ENCODE measurements at regions not wholly inside any gene's neighbourhood (a gene's known extent, or its start where the extent isn't known, plus 50 kb on each side); places are given as distances from the start of the nearest gene placed in this dataset.
A peak's percentile ranks its signal among the peaks of the same experiment; 100 is the strongest.

DNA sequence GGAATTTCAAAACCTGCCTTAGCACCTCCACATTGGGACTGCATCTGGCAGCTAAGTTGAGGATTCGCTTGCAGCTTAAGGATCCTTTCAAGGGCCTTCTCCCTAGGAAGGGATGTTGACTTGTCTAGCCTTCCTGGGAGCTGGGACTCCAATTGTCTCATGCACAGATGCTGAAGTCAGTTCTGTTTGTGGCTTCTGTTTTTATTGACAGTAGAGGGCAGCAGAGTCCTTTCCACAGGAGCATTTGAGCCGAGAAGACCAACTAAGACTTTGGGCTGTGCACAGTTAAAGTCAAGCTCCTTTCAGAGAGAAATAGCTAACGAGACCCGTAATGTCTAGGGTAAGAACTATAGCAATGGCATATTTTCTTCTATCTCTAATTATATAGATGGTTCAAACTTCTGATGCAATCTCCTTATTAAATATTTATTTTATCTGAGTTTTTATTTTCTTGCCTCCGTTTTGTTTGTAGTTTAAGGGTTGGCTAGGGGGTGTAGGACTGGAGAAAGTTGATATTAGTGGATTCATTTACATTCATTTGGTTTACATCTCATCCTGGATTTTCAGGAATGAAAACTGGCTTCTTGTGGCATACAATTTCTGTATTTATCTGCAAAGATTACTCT is 59.7 kb upstream of the KBTBD8 start:
- Histone ChIP-seq H3K27ac (ENCODE audit: insufficient read depth, low read depth, low read length) (no peak overlapping the region), H3K4me1 (ENCODE audit: control insufficient read depth, extremely low read depth, insufficient read depth, low read length) (no peaks in the 10 kb centered on the region), H3K9me1 (replicated peaks; ENCODE audit: control insufficient read depth, extremely low read depth, insufficient read depth, low read length) (no peaks in the 10 kb centered on the region), H3K4me3 (replicated peaks in 1 of 3; ENCODE audit: insufficient read depth in 1 of 3, low read depth in 1 of 3, low read length in 3 of 3) (no peak overlapping the region), H2AFZ (ENCODE audit: low read depth, low read length) (no peak overlapping the region), H3K27me3 (ENCODE audit: control insufficient read depth in 2 of 2, insufficient read depth in 2 of 2, low read length in 2 of 2) (peaks cover 0 to 2% of the 10 kb centered on the region in 2 experiments), H3K9ac (replicated peaks; ENCODE audit: extremely low read depth, insufficient read depth, low read length) (no peak overlapping the region), H3K79me2 (ENCODE audit: control insufficient read depth, insufficient read depth, low read length) (no peaks in the 10 kb centered on the region), H3K4me2 (ENCODE audit: insufficient read depth, low read length) (no peak overlapping the region), H4K20me1 (replicated peaks; ENCODE audit: control insufficient read depth, extremely low read depth, insufficient read depth, low read length) (no peaks in the 10 kb centered on the region), H3K36me3 (ENCODE audit: control insufficient read depth in 2 of 2, extremely low read depth in 1 of 2, insufficient read depth in 2 of 2, low read length in 2 of 2) (no peaks in the 10 kb centered on the region), H3K9me3 (replicated peaks; ENCODE audit: control insufficient read depth, insufficient read depth, low read length) (no peaks in the 10 kb centered on the region)
- intact Hi-C loops (cut with micrococcal nuclease), result loop anchor here (1.0 to 2.0 kb wide), 2 partner anchors 1940 to 1954 kb away; no protein-coding TSS in a partner anchor
- dilution Hi-C loops (cut with MboI; ENCODE audit: extremely low pct_ligation_motif_present, low sequenced_read_pairs), result no loop called here
- DNase-seq (ENCODE audit: low read depth, low spot score) (peak; percentile 61), FAIRE-seq (peak; percentile 82)
- CTCF ChIA-PET, result interaction anchor here (0.5 to 4.3 kb wide), 33 partner anchors 8 to 1972 kb away, joined by 3 to 63 read pairs (median 4); partner anchors contain the start of gene KBTBD8
- BruUV-seq (replicated peaks), result no TSS peak
- TF ChIP-seq JUN (IDR thresholded peaks at IDR 0.05; ENCODE audit: borderline replicate concordance, insufficient read depth, insufficient read length, low read depth), result no peak
- TF ChIP-seq, protein P1, sequence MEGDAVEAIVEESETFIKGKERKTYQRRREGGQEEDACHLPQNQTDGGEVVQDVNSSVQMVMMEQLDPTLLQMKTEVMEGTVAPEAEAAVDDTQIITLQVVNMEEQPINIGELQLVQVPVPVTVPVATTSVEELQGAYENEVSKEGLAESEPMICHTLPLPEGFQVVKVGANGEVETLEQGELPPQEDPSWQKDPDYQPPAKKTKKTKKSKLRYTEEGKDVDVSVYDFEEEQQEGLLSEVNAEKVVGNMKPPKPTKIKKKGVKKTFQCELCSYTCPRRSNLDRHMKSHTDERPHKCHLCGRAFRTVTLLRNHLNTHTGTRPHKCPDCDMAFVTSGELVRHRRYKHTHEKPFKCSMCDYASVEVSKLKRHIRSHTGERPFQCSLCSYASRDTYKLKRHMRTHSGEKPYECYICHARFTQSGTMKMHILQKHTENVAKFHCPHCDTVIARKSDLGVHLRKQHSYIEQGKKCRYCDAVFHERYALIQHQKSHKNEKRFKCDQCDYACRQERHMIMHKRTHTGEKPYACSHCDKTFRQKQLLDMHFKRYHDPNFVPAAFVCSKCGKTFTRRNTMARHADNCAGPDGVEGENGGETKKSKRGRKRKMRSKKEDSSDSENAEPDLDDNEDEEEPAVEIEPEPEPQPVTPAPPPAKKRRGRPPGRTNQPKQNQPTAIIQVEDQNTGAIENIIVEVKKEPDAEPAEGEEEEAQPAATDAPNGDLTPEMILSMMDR (IDR thresholded peaks at IDR 0.05; ENCODE audit: extremely low read depth in 1 of 2, insufficient read depth in 1 of 2, low read depth in 1 of 2, low read length in 2 of 2), result peak; percentile 58 to 66
- POLR2A ChIA-PET, result no interaction called here

DNA sequence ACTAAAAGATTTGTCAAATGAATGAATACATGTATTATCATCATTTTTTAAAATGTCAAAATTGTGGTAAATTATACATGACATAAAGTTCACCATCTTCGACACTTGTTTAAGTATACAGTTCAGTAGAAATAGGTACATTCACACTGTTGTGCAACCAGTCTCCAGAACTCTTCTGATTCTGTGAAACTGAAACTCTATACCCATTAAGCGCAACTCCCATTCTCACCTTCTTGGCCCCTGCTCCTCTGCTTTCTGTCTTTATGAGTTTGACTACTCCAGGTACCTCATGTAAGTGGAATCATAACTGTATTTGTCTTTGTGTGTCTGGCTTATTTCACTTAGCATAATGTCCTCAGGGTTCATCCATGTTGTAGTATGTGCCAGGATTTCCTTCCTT is 50.1 kb upstream of the KBTBD8 start:
- dilution Hi-C loops (cut with MboI; ENCODE audit: extremely low pct_ligation_motif_present, low sequenced_read_pairs), result no loop called here
- POLR2A ChIA-PET, result no interaction called here

More for the DNA sequence above, 50.1 kb upstream of the KBTBD8 start:
- H3K4me1 ChIP-seq (ENCODE audit: control insufficient read depth, extremely low read depth, insufficient read depth, low read length), result no peaks in the 10 kb centered on the region
- no peaks in the 10 kb centered on the region for H3K9me1 ChIP-seq (replicated peaks; ENCODE audit: control insufficient read depth, extremely low read depth, insufficient read depth, low read length)
- intact Hi-C loops (cut with micrococcal nuclease), result no loop called here
- H3K4me3 ChIP-seq (replicated peaks in 1 of 3; ENCODE audit: insufficient read depth in 1 of 3, low read depth in 1 of 3, low read length in 3 of 3), result no peak overlapping the region
- no peak overlapping the region for H3K4me2 ChIP-seq (ENCODE audit: insufficient read depth, low read length)
- FAIRE-seq (no peak), DNase-seq (ENCODE audit: low read depth, low spot score) (no peak)
- no TSS peak for BruUV-seq (replicated peaks)
- no peak overlapping the region for H3K9ac ChIP-seq (replicated peaks; ENCODE audit: extremely low read depth, insufficient read depth, low read length)
- H4K20me1 ChIP-seq (replicated peaks; ENCODE audit: control insufficient read depth, extremely low read depth, insufficient read depth, low read length), result peaks cover 2% of the 10 kb centered on the region
- CTCF ChIA-PET, result no interaction called here
- H3K27me3 ChIP-seq (ENCODE audit: control insufficient read depth in 2 of 2, insufficient read depth in 2 of 2, low read length in 2 of 2), result peaks cover 0 to 4% of the 10 kb centered on the region in 2 experiments
- no peak overlapping the region for H2AFZ ChIP-seq (ENCODE audit: low read depth, low read length)
- no peaks in the 10 kb centered on the region for H3K36me3 ChIP-seq (ENCODE audit: control insufficient read depth in 2 of 2, extremely low read depth in 1 of 2, insufficient read depth in 2 of 2, low read length in 2 of 2)
- no peak overlapping the region for H3K27ac ChIP-seq (ENCODE audit: insufficient read depth, low read depth, low read length)
- no peaks in the 10 kb centered on the region for H3K9me3 ChIP-seq (replicated peaks; ENCODE audit: control insufficient read depth, insufficient read depth, low read length)
- H3K79me2 ChIP-seq (ENCODE audit: control insufficient read depth, insufficient read depth, low read length), result no peaks in the 10 kb centered on the region
- TF ChIP-seq JUN (IDR thresholded peaks at IDR 0.05; ENCODE audit: borderline replicate concordance, insufficient read depth, insufficient read length, low read depth) (no peak), EZH2 (IDR thresholded peaks at IDR 0.05; ENCODE audit: borderline replicate concordance, low read depth, low read length, severe bottlenecking) (no peak), GATA2 (IDR thresholded peaks at IDR 0.05; ENCODE audit: insufficient read depth, insufficient read length, low read depth, low read length) (no peak), MYC (IDR thresholded peaks at IDR 0.05; ENCODE audit: low read depth, low read length) (no peak), FOS (IDR thresholded peaks at IDR 0.05; ENCODE audit: borderline replicate concordance, insufficient read depth, low read length) (no peak)
- TF ChIP-seq, protein P1 (IDR thresholded peaks at IDR 0.05; ENCODE audit: extremely low read depth in 1 of 2, insufficient read depth in 1 of 2, low read depth in 1 of 2, low read length in 2 of 2), result no peak

Data from endothelial cell of umbilical vein (primary cell).